Epithelial cell of prostate (primary cell): ENCODE measurements at regions not wholly inside any gene's neighbourhood (a gene's known extent, or its start where the extent isn't known, plus 50 kb on each side); places are given as distances from the start of the nearest gene placed in this dataset.
"Not testable (repeated sequence)": the region's sequence is repeated elsewhere in the genome, so short reads cannot be mapped to it uniquely, and the experiment has no call there.

Experiments
- DNase-seq: peaks from one replicate; pipeline ENCODE4 v3.0.0-alpha.2; 2011; ENCODE audit warnings: low read depth, low spot score
- H3K27ac ChIP-seq: fragments of 450-650 bp; 2 replicates; pipeline ENCODE4 v1.5.1; 2017; ENCODE audit warnings: mild to moderate bottlenecking

GRCh38 chr7:49099587-49100326, 175.4 kb downstream of the CDC14C start:
- no peak for DNase-seq
- H3K27ac ChIP-seq = no peak overlapping the region

- not testable (repeated sequence) for DNase-seq, H3K27ac ChIP-seq
Observed at GRCh38 chr7:49100908-49101740, 176.8 kb downstream of the CDC14C start.

GRCh38 chr7:49102411-49102810, 178.1 kb downstream of the CDC14C start:
- DNase-seq = no peak
- H3K27ac ChIP-seq = no peak overlapping the region

GRCh38 chr7:49111706-49112105, 187.4 kb downstream of the CDC14C start:
- no peak overlapping the region for H3K27ac ChIP-seq
- no peak for DNase-seq

- DNase-seq = no peak
- no peak overlapping the region for H3K27ac ChIP-seq
Observed at GRCh38 chr7:49112222-49112621, 187.9 kb downstream of the CDC14C start.

GRCh38 chr7:49112647-49113046, 188.3 kb downstream of the CDC14C start:
- no peak for DNase-seq
- H3K27ac ChIP-seq = no peak overlapping the region

GRCh38 chr7:49119706-49120105, 195.4 kb downstream of the CDC14C start:
- H3K27ac ChIP-seq = no peak overlapping the region

GRCh38 chr7:49125246-49125645, 200.9 kb downstream of the CDC14C start:
- H3K27ac ChIP-seq = no peak overlapping the region
- no peak for DNase-seq

More at GRCh38 chr7:49119706-49120105, 195.4 kb downstream of the CDC14C start:
- no peak for DNase-seq

GRCh38 chr7:49127359-49127913, 203.1 kb downstream of the CDC14C start:
- no peak for DNase-seq
- no peak overlapping the region for H3K27ac ChIP-seq

- DNase-seq = no peak
Observed at GRCh38 chr7:49137978-49138377, 213.6 kb downstream of the CDC14C start.

GRCh38 chr7:49150486-49150885, 226.1 kb downstream of the CDC14C start:
- H3K27ac ChIP-seq = no peak overlapping the region
- DNase-seq = no peak

More at GRCh38 chr7:49137978-49138377, 213.6 kb downstream of the CDC14C start:
- no peak overlapping the region for H3K27ac ChIP-seq

GRCh38 chr7:49151146-49151545, 226.8 kb downstream of the CDC14C start:
- no peak overlapping the region for H3K27ac ChIP-seq
- no peak for DNase-seq

- DNase-seq = no peak
- no peak overlapping the region for H3K27ac ChIP-seq
Observed at GRCh38 chr7:49158321-49158720, 234.0 kb downstream of the CDC14C start.

- DNase-seq = no peak
- H3K27ac ChIP-seq = no peak overlapping the region
Observed at GRCh38 chr7:49159536-49159935, 235.2 kb downstream of the CDC14C start.

GRCh38 chr7:49166441-49166840, 242.1 kb downstream of the CDC14C start:
- no peak overlapping the region for H3K27ac ChIP-seq
- DNase-seq = no peak

- no peak for DNase-seq
- no peak overlapping the region for H3K27ac ChIP-seq
Observed at GRCh38 chr7:49172639-49173038, 248.3 kb downstream of the CDC14C start.

- no peak overlapping the region for H3K27ac ChIP-seq
- DNase-seq = peak; percentile 70
Observed at GRCh38 chr7:49174396-49174795, 250.0 kb downstream of the CDC14C start.

- no peak for DNase-seq
- no peak overlapping the region for H3K27ac ChIP-seq
Observed at GRCh38 chr7:49187543-49188268, 263.4 kb downstream of the CDC14C start.

GRCh38 chr7:49228426-49229098, 304.2 kb downstream of the CDC14C start:
- H3K27ac ChIP-seq = peak overlapping the region; percentile 13
- no peak for DNase-seq

GRCh38 chr7:49229246-49229645, 304.9 kb downstream of the CDC14C start:
- peak overlapping the region; percentile 13 for H3K27ac ChIP-seq
- no peak for DNase-seq
